ENCODE measurements at regions not wholly inside any gene's neighbourhood (a gene's known extent, or its start where the extent isn't known, plus 50 kb on each side); places are given as distances from the start of the nearest gene placed in this dataset.

GRCh38 chr21:22253761-22254160 is 1255.6 kb downstream of the NCAM2 start:
- Histone ChIP-seq H3K9me3 (ENCODE audit: control insufficient read depth in 1 of 2, insufficient read depth in 1 of 2, low read depth in 1 of 2, low read length in 2 of 2) (peaks cover 9 to 33% of the 10 kb centered on the region in 2 experiments; a peak in 3 of 4 replicates), H2AFZ (ENCODE audit: low read depth, low read length, poor library complexity, severe bottlenecking) (no peak overlapping the region), H3K9ac (ENCODE audit: low read length) (no peak overlapping the region), H3K27me3 (ENCODE audit: insufficient read depth, low read length) (no peaks in the 10 kb centered on the region), H3K27ac (ENCODE audit: low read depth, low read length) (no peak overlapping the region), H3K36me3 (ENCODE audit: control insufficient read depth in 1 of 2, insufficient read depth in 2 of 2, low read length in 2 of 2) (no peaks in the 10 kb centered on the region), H3K4me1 (ENCODE audit: control insufficient read depth in 1 of 2, insufficient read depth in 2 of 2, low read length in 2 of 2) (no peaks in the 10 kb centered on the region; a peak in 1 of 4 replicates), H3K4me2 (ENCODE audit: low read length) (no peak overlapping the region), H4K20me1 (ENCODE audit: insufficient read depth) (no peaks in the 10 kb centered on the region), H3K9me2 (ENCODE audit: insufficient read depth) (no peaks in the 10 kb centered on the region), H3K79me2 (ENCODE audit: insufficient read depth, low read length) (no peaks in the 10 kb centered on the region), H3K4me3 (replicated peaks in 1 of 2; ENCODE audit: low read depth in 1 of 2, low read length in 2 of 2) (no peak overlapping the region)
- ChIA-PET POLR2A (no interaction called here), RAD21 (ENCODE audit: low non-redundant PET in 1 of 2, low total read pairs in 2 of 2, uncharacterized antibody in 2 of 2, unreplicated experiment in 2 of 2) (no interaction called here), CTCF (no interaction called here)
- DNase-seq (ENCODE audit: low read depth, low spot score) (no peak), ATAC-seq (no peak)
- TF ChIP-seq TCF7L2 (IDR thresholded peaks at IDR 0.05; ENCODE audit: borderline replicate concordance, extremely low read depth, insufficient read depth, insufficient read length) (no peak), RAD21 (IDR thresholded peaks at IDR 0.05; ENCODE audit: low read depth) (no peak), ZBTB33 (IDR thresholded peaks at IDR 0.05; ENCODE audit: extremely low read depth, insufficient replicate concordance, low read length) (no peak), ELF1 (IDR thresholded peaks at IDR 0.05; ENCODE audit: borderline replicate concordance, low read depth) (no peak), CBX3 (IDR thresholded peaks at IDR 0.05; ENCODE audit: low read depth) (no peak)
- intact Hi-C loops (cut with micrococcal nuclease) = no loop called here
- BruUV-seq (replicated peaks) = no TSS peak

GRCh38 chr21:22258821-22259220 is 1260.6 kb downstream of the NCAM2 start:
- no peaks in the 10 kb centered on the region for H3K36me3 ChIP-seq (ENCODE audit: control insufficient read depth in 1 of 2, insufficient read depth in 2 of 2, low read length in 2 of 2)
- no peak overlapping the region for H3K27ac ChIP-seq (ENCODE audit: low read depth, low read length)
- TF ChIP-seq ELF1 (IDR thresholded peaks at IDR 0.05; ENCODE audit: borderline replicate concordance, low read depth) = no peak
- TF ChIP-seq TCF7L2 (IDR thresholded peaks at IDR 0.05; ENCODE audit: borderline replicate concordance, extremely low read depth, insufficient read depth, insufficient read length) = no peak
- TF ChIP-seq EZH2 (IDR thresholded peaks at IDR 0.05) = no peak
- TF ChIP-seq CTCF (IDR thresholded peaks at IDR 0.05 in 2 of 3, conservative IDR thresholded peaks at IDR 0.05 in 1 of 3; ENCODE audit: borderline replicate concordance in 1 of 3, insufficient read depth in 1 of 3, low read depth in 2 of 3, low read length in 2 of 3) = no peak
- no peak for TF ChIP-seq ATF3 (IDR thresholded peaks at IDR 0.05)
- TF ChIP-seq RAD21 (IDR thresholded peaks at IDR 0.05; ENCODE audit: low read depth) = no peak
- H3K79me2 ChIP-seq (ENCODE audit: insufficient read depth, low read length) = no peaks in the 10 kb centered on the region
- ATAC-seq (no peak), DNase-seq (ENCODE audit: low read depth, low spot score) (no peak)
- no peak overlapping the region for H3K4me3 ChIP-seq (replicated peaks in 1 of 2; ENCODE audit: low read depth in 1 of 2, low read length in 2 of 2)
- H3K9me3 ChIP-seq (ENCODE audit: control insufficient read depth in 1 of 2, insufficient read depth in 1 of 2, low read depth in 1 of 2, low read length in 2 of 2) = peaks cover 10 to 25% of the 10 kb centered on the region in 2 experiments; a peak in 3 of 4 replicates
- BruUV-seq (replicated peaks) = no TSS peak
- no peak overlapping the region for H2AFZ ChIP-seq (ENCODE audit: low read depth, low read length, poor library complexity, severe bottlenecking)
- no peaks in the 10 kb centered on the region for H3K27me3 ChIP-seq (ENCODE audit: insufficient read depth, low read length)
- no peak overlapping the region for H3K4me2 ChIP-seq (ENCODE audit: low read length)
- no peaks in the 10 kb centered on the region for H3K4me1 ChIP-seq (ENCODE audit: control insufficient read depth in 1 of 2, insufficient read depth in 2 of 2, low read length in 2 of 2)
- no peaks in the 10 kb centered on the region for H4K20me1 ChIP-seq (ENCODE audit: insufficient read depth)
- H3K9me2 ChIP-seq (ENCODE audit: insufficient read depth) = no peaks in the 10 kb centered on the region
- H3K9ac ChIP-seq (ENCODE audit: low read length) = no peak overlapping the region
- ChIA-PET POLR2A (no interaction called here), CTCF (no interaction called here), RAD21 (ENCODE audit: low non-redundant PET in 1 of 2, low total read pairs in 2 of 2, uncharacterized antibody in 2 of 2, unreplicated experiment in 2 of 2) (no interaction called here)
- intact Hi-C loops (cut with micrococcal nuclease) = no loop called here

Data from HCT116 (cell line).